ENCODE measurements at regions not wholly inside any gene's neighbourhood (a gene's known extent, or its start where the extent isn't known, plus 50 kb on each side); places are given as distances from the start of the nearest gene placed in this dataset.

GRCh38 chr15:69883306-69883705 lies 214.4 kb downstream of the TLE3 start:
- H3K4me3 ChIP-seq (ENCODE audit: low read depth, low read length): no peak overlapping the region
- TF ChIP-seq CTCF (IDR thresholded peaks at IDR 0.05; ENCODE audit: low read depth, low read length): no peak

- no peak for TF ChIP-seq CTCF (IDR thresholded peaks at IDR 0.05; ENCODE audit: low read depth, low read length)
These were observed 212.4 kb downstream of the TLE3 start for GRCh38 chr15:69885173-69885955.

GRCh38 chr15:69887009-69887408 lies 210.7 kb downstream of the TLE3 start:
- H3K4me3 ChIP-seq (ENCODE audit: low read depth, low read length): no peak overlapping the region
- no peak for TF ChIP-seq CTCF (IDR thresholded peaks at IDR 0.05; ENCODE audit: low read depth, low read length)

More at GRCh38 chr15:69885173-69885955, 212.4 kb downstream of the TLE3 start:
- no peak overlapping the region for H3K4me3 ChIP-seq (ENCODE audit: low read depth, low read length)

- H3K4me3 ChIP-seq (ENCODE audit: low read depth, low read length): no peak overlapping the region
- TF ChIP-seq CTCF (IDR thresholded peaks at IDR 0.05; ENCODE audit: low read depth, low read length): no peak
These were observed 210.2 kb downstream of the TLE3 start for GRCh38 chr15:69887553-69887952.

- TF ChIP-seq CTCF (IDR thresholded peaks at IDR 0.05; ENCODE audit: low read depth, low read length): no peak
- H3K4me3 ChIP-seq (ENCODE audit: low read depth, low read length): no peak overlapping the region
These were observed 209.3 kb downstream of the TLE3 start for GRCh38 chr15:69888406-69888805.

GRCh38 chr15:69891070-69891536 lies 206.6 kb downstream of the TLE3 start:
- H3K4me3 ChIP-seq (ENCODE audit: low read depth, low read length): no peak overlapping the region
- no peak for TF ChIP-seq CTCF (IDR thresholded peaks at IDR 0.05; ENCODE audit: low read depth, low read length)

GRCh38 chr15:69891606-69892005 lies 206.1 kb downstream of the TLE3 start:
- TF ChIP-seq CTCF (IDR thresholded peaks at IDR 0.05; ENCODE audit: low read depth, low read length): no peak
- no peak overlapping the region for H3K4me3 ChIP-seq (ENCODE audit: low read depth, low read length)
